Mucosa of gallbladder (tissue), 1 donor: ENCODE measurements at regions not wholly inside any gene's neighbourhood (a gene's known extent, or its start where the extent isn't known, plus 50 kb on each side); places are given as distances from the start of the nearest gene placed in this dataset.
A peak's percentile ranks its signal among the peaks of the same experiment; 100 is the strongest.

Experiments used
- DNase-seq: peaks from one replicate; pipeline ENCODE4 v3.0.0-alpha.2; 2020; ENCODE audit warnings: low spot score
- donor health status: DM: no; HTN: no; CAD: no.

- DNase-seq: no peak
Measured at GRCh38 chr7:155869784-155870076, 57.5 kb upstream of the SHH start.

- no peak for DNase-seq
Measured at GRCh38 chr7:155868955-155869783, 56.9 kb upstream of the SHH start.

GRCh38 chr7:155867734-155868400 lies 55.6 kb upstream of the SHH start:
- no peak for DNase-seq

GRCh38 chr7:155867280-155867679 lies 55.0 kb upstream of the SHH start:
- peak; percentile 65 for DNase-seq

DNA sequence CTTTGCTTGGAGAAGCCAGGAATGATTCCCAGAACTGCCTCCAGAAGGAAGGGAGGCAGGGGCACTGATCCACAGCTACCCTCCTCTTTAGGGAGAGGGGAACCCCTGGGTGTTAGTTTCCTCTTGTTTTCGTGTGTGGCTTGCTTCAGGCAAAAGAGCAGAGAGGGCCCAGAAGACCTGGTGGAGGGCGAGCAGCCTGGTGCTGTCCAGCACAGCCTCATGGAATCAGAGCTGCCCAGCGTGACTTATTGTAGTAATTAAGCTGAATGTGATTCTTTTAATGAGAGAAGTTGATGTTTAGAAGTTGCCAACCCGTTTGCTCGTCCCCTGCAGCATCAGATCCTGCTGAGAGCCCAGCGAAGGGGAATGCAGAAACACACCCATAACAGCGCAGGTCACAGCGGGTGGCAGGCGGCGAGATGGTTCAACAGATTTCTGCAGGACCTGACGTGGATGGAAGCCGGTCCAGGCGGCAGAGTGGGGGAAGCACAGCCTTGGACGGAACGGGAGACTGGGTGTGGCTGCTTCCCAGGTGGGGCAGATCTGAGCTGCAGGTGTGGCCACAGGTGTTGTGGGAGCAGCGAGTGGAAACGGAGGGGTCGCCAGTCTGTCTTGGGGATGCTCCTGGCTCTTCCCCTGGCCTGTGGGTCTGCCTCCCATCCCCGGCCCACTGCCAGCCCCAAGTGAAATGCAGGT lies 53.7 kb upstream of the SHH start:
- DNase-seq: peak; percentile 40

- no peak for DNase-seq
Measured at GRCh38 chr7:155864991-155865690, 52.9 kb upstream of the SHH start.

GRCh38 chr7:155864271-155864985 lies 52.2 kb upstream of the SHH start:
- DNase-seq: no peak

GRCh38 chr7:155863721-155864151 lies 51.5 kb upstream of the SHH start:
- no peak for DNase-seq

DNA sequence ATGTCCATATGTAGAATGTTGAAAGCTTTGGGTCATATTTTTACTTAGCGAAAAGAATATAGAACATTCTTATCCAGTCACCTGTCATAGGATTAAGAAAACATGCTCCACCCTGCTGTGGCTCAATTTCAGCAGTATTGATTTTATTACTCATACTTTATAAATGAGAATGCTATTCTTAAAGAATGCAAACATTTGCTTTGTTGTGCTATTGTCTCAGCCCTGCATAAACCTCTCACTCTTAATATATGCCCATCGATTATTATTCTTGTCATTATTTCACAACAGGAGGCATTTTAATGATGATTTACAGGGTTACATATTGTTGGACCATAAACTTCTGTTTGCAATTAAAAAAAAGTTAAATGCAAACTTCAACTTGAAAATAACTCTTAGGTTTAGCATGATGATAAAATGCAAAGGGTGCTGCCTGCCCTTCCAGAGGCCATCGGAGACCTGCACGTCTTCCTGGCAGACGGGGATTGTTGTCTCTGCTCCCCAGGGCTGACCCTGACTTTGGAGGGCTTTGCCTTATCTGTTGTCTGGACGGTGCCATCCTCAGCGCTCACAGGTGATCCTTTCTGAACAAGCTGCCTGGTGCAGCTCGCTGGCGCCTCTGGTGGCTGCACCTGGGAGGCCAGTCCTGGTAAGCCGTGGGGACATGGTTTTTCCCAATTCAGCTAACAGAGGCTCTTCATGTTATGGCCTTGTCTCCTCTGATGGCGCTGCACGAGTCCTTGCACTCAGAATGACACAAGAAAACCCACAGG lies 50.0 kb upstream of the SHH start:
- DNase-seq: peak; percentile 49
